ENCODE measurements at regions not wholly inside any gene's neighbourhood (a gene's known extent, or its start where the extent isn't known, plus 50 kb on each side); places are given as distances from the start of the nearest gene placed in this dataset.

GRCh38 chr13:68023838-68024581 is 793.9 kb upstream of the PCDH9 start:
- intact Hi-C loops (cut with micrococcal nuclease): no loop called here
- H3K9me3 ChIP-seq (replicated peaks): peaks cover 21% of the 10 kb centered on the region
- no peaks in the 10 kb centered on the region for H3K27me3 ChIP-seq (ENCODE audit: low read depth)
- no peak overlapping the region for H3K27ac ChIP-seq (replicated peaks)
- H3K36me3 ChIP-seq: no peaks in the 10 kb centered on the region
- no peak for DNase-seq
- H3K4me1 ChIP-seq: no peaks in the 10 kb centered on the region
- no peak overlapping the region for H3K4me3 ChIP-seq
- no peak for TF ChIP-seq CTCF (IDR thresholded peaks at IDR 0.05; ENCODE audit: borderline replicate concordance)

GRCh38 chr13:68019901-68020300 is 789.8 kb upstream of the PCDH9 start:
- intact Hi-C loops (cut with micrococcal nuclease): no loop called here
- H3K36me3 ChIP-seq: no peaks in the 10 kb centered on the region
- H3K4me3 ChIP-seq: no peak overlapping the region
- DNase-seq: no peak
- TF ChIP-seq CTCF (IDR thresholded peaks at IDR 0.05; ENCODE audit: borderline replicate concordance): no peak
- H3K27me3 ChIP-seq (ENCODE audit: low read depth): no peaks in the 10 kb centered on the region
- no peaks in the 10 kb centered on the region for H3K4me1 ChIP-seq
- peaks cover 21% of the 10 kb centered on the region for H3K9me3 ChIP-seq (replicated peaks)
- no peak overlapping the region for H3K27ac ChIP-seq (replicated peaks)

- Histone ChIP-seq H3K36me3 (no peaks in the 10 kb centered on the region), H3K4me3 (no peak overlapping the region), H3K4me1 (no peaks in the 10 kb centered on the region), H3K27me3 (ENCODE audit: low read depth) (no peaks in the 10 kb centered on the region), H3K9me3 (replicated peaks) (peaks cover 2% of the 10 kb centered on the region), H3K27ac (replicated peaks) (no peak overlapping the region)
- TF ChIP-seq CTCF (IDR thresholded peaks at IDR 0.05; ENCODE audit: borderline replicate concordance): no peak
- no peak for DNase-seq
- intact Hi-C loops (cut with micrococcal nuclease): no loop called here
Observed at GRCh38 chr13:68009546-68009945, 779.4 kb upstream of the PCDH9 start.

GRCh38 chr13:68007576-68007975 is 777.4 kb upstream of the PCDH9 start:
- TF ChIP-seq CTCF (IDR thresholded peaks at IDR 0.05; ENCODE audit: borderline replicate concordance): no peak
- Histone ChIP-seq H3K27me3 (ENCODE audit: low read depth) (no peaks in the 10 kb centered on the region), H3K4me1 (no peaks in the 10 kb centered on the region), H3K27ac (replicated peaks) (no peak overlapping the region), H3K4me3 (no peak overlapping the region), H3K36me3 (no peaks in the 10 kb centered on the region), H3K9me3 (replicated peaks) (peaks cover 12% of the 10 kb centered on the region)
- no peak for DNase-seq
- intact Hi-C loops (cut with micrococcal nuclease): no loop called here

- H3K4me3 ChIP-seq: no peak overlapping the region
- H3K27ac ChIP-seq (replicated peaks): no peak overlapping the region
- peaks cover 6% of the 10 kb centered on the region for H3K9me3 ChIP-seq (replicated peaks)
- DNase-seq: no peak
- intact Hi-C loops (cut with micrococcal nuclease): no loop called here
- no peak for TF ChIP-seq CTCF (IDR thresholded peaks at IDR 0.05; ENCODE audit: borderline replicate concordance)
- H3K27me3 ChIP-seq (ENCODE audit: low read depth): no peaks in the 10 kb centered on the region
- no peaks in the 10 kb centered on the region for H3K4me1 ChIP-seq
- H3K36me3 ChIP-seq: no peaks in the 10 kb centered on the region
Observed at GRCh38 chr13:67996101-67996500, 766.0 kb upstream of the PCDH9 start.
